HG03571 (cell line): ENCODE measurements at regions not wholly inside any gene's neighbourhood (a gene's known extent, or its start where the extent isn't known, plus 50 kb on each side); places are given as distances from the start of the nearest gene placed in this dataset.

Experiments used
- ATAC-seq: cut with Tn5 transposase; IDR thresholded peaks from one replicate; pipeline ENCODE4 v1.9.1; 2021; ENCODE audit not compliant: unreplicated experiment

GRCh38 chr18:10009321-10010144 lies 95.7 kb downstream of the VAPA start:
- no peak for ATAC-seq

GRCh38 chr18:10010611-10011015 lies 96.8 kb downstream of the VAPA start:
- ATAC-seq: no peak

GRCh38 chr18:10011061-10011460 lies 97.2 kb downstream of the VAPA start:
- no peak for ATAC-seq

- ATAC-seq: no peak
These were observed 97.9 kb downstream of the VAPA start for GRCh38 chr18:10011751-10012150.

GRCh38 chr18:10012526-10012925 lies 98.7 kb downstream of the VAPA start:
- no peak for ATAC-seq

- ATAC-seq: no peak
These were observed 100.1 kb downstream of the VAPA start for GRCh38 chr18:10013621-10014543.

- ATAC-seq: no peak
These were observed 101.5 kb downstream of the VAPA start for GRCh38 chr18:10015288-10015701.

- ATAC-seq: no peak
These were observed 102.4 kb downstream of the VAPA start for GRCh38 chr18:10015941-10016819.

GRCh38 chr18:10017043-10017442 lies 103.2 kb downstream of the VAPA start:
- no peak for ATAC-seq

GRCh38 chr18:10018289-10018688 lies 104.5 kb downstream of the VAPA start:
- ATAC-seq: no peak

GRCh38 chr18:10020171-10020570 lies 106.4 kb downstream of the VAPA start:
- no peak for ATAC-seq

GRCh38 chr18:10022365-10022764 lies 108.5 kb downstream of the VAPA start:
- no peak for ATAC-seq

- no peak for ATAC-seq
These were observed 110.2 kb downstream of the VAPA start for GRCh38 chr18:10023853-10024570.

- no peak for ATAC-seq
These were observed 112.2 kb downstream of the VAPA start for GRCh38 chr18:10025711-10026670.

- ATAC-seq: no peak
These were observed 113.2 kb downstream of the VAPA start for GRCh38 chr18:10027031-10027430.

- no peak for ATAC-seq
These were observed 113.6 kb downstream of the VAPA start for GRCh38 chr18:10027461-10027860.

- no peak for ATAC-seq
These were observed 115.9 kb downstream of the VAPA start for GRCh38 chr18:10029711-10030110.

GRCh38 chr18:10030816-10031541 lies 117.2 kb downstream of the VAPA start:
- ATAC-seq: no peak
